ENCODE measurements at regions not wholly inside any gene's neighbourhood (a gene's known extent, or its start where the extent isn't known, plus 50 kb on each side); places are given as distances from the start of the nearest gene placed in this dataset.
A peak's percentile ranks its signal among the peaks of the same experiment; 100 is the strongest.
"Not testable (repeated sequence)": the region's sequence is repeated elsewhere in the genome, so short reads cannot be mapped to it uniquely, and the experiment has no call there.

- DNase-seq (ENCODE audit: low spot score) = no peak
Observed at GRCh38 chr6:165846123-165846966, 183.3 kb upstream of the PDE10A start.

- no peak for DNase-seq (ENCODE audit: low spot score)
Observed at GRCh38 chr6:165845493-165845892, 182.5 kb upstream of the PDE10A start.

DNA sequence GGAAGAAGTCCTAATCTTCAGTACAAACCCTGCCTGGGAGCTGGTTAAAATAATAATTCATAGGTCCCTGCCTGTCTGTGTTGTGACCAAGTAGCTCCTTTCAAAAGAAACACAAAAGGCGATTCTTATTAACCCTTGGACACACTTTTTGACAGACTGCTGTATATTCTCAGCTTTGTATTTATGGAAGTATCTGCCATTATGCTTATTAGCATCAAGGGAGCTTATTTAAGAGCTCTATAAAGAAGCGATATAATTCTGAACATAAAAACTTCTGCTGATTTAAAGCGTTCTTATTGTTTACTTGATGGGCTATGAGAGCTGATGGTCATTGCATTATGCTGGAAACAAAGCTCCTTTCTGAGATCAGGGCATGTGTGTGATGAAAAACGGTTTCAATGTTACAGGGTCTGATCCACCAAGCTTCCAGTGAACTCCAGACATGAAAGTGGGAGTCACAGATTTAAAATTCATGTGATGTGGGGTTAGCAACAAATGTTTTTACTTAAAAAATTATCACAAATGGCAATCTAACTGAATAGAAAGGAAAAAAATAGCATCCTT lies 181.8 kb upstream of the PDE10A start:
- no peak for DNase-seq (ENCODE audit: low spot score)

DNA sequence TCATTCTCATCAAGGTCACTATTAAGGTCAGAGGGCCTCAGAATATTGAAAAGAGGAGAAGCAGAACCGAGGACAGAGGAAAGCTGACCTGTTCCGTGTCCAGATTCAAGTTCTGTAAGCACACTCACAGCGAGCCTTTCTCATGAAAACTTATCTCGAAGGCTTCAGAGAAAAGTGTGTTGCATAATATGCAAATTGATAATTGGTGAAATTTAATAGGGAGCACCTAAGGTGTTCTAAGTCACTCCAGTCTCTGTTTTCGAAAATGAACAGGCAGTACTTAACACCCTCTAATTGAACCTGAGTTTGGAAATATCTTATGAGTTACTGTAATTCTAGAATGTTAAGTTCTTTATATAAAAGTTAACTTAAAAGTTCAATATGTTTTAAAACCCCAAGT lies 181.2 kb upstream of the PDE10A start:
- DNase-seq (ENCODE audit: low spot score) = no peak

GRCh38 chr6:165843568-165844113 lies 180.6 kb upstream of the PDE10A start:
- no peak for DNase-seq (ENCODE audit: low spot score)

- DNase-seq (ENCODE audit: low spot score) = no peak
Observed at GRCh38 chr6:165843121-165843520, 180.1 kb upstream of the PDE10A start.

DNA sequence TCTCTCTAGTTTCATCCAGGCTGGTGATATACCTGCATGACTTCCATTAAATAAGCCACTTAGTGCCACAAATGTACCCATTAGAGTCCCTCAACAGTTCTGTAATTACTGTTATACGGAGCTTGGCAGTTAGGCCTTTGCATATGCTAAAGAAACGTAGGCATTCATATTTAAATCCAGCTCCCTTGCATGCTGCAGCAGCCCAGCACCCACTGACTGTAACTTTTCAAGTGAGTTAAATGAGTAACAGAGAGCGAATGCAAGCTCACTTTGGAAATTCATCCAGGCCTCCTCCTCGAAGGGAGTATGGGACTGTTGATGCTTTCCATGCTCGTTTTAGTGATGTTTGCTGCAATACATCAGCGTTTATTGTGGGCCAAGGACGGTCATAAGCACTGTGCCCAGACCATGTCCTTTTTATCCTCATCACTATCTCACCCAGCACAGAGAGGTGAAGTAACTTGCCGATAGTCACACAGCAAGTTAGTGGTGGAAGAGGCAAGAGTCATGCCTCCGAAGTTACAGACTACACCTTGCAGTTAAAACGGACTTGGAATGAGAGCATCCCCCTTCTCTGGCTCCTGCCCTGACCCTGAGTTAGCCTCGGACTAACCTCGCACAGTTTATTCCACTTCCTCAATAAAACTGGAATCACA lies 179.4 kb upstream of the PDE10A start:
- DNase-seq (ENCODE audit: low spot score) = no peak

GRCh38 chr6:165841153-165841558 lies 178.1 kb upstream of the PDE10A start:
- no peak for DNase-seq (ENCODE audit: low spot score)

GRCh38 chr6:165837948-165838745 lies 175.1 kb upstream of the PDE10A start:
- no peak for DNase-seq (ENCODE audit: low spot score)

- not testable (repeated sequence) for DNase-seq (ENCODE audit: low spot score)
Observed at GRCh38 chr6:165836648-165837047, 173.6 kb upstream of the PDE10A start.

- no peak for DNase-seq (ENCODE audit: low spot score)
Observed at GRCh38 chr6:165835410-165835851, 172.4 kb upstream of the PDE10A start.

DNA sequence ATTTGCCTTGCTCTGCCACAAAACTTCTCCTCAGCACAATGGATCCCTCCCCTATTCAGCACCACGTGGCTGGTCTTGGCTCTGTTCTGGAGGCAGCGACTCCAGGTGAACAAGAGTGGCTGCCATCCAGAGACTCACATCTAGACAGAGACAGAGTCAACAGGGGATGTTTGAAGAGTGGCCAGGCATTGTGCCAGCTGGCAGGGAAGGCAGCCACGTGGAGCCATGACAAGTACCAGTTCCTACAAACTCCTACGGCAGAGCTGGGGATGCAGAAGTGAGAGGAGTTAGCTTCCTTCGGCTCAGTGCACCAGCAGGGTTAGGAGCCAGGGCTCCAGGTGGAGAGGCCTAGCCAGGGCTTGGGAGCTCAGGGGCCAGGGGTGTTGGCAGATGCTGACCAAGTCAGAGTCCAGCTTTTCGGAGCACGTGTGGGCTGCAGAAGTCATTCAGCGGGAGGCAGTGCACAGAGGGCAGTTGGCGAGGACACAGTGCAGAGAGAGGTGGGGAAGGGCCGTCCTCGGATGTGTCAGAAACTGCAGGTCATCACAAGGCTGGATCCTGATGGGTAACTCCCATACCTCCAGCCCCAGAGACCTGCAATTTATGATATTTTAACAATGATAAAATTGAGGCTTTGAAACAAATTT lies 171.7 kb upstream of the PDE10A start:
- DNase-seq (ENCODE audit: low spot score) = peak; percentile 55

GRCh38 chr6:165833355-165833754 lies 170.3 kb upstream of the PDE10A start:
- no peak for DNase-seq (ENCODE audit: low spot score)

DNA sequence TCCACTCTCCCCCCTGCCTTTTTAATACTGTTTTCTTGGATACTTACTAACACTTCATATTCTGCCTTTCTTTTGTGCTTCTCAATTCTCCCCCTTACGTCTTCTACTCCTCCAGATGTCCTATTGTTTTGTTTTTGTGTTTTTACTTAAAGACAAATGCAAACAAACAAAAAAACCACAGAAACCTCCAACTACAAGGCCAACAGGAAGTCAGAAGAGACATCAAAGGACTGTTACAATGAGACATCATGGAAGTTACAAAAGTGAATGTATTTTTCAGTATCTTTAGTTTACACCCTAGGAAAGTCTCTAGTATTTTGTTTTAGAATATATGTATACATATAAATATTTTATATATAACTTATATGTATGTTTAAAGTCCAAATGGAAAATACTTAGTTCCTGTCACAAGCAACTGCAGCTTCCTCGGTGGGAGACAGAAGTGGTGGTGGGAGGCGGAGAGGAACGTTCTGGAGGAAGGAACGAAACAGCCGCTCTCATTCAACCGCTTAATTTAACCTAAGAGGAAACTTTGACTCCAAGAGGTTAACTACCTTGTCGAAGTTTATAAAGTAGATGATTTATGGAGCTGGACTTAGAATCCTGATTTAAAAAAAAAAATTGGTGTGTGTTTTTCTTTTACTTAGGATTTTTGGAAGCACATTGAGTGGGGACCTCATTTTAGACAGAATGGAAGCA lies 168.9 kb upstream of the PDE10A start:
- DNase-seq (ENCODE audit: low spot score) = no peak

GRCh38 chr6:165830761-165831160 lies 167.7 kb upstream of the PDE10A start:
- no peak for DNase-seq (ENCODE audit: low spot score)

- DNase-seq (ENCODE audit: low spot score) = no peak
Observed at GRCh38 chr6:165829376-165829775, 166.3 kb upstream of the PDE10A start.

- no peak for DNase-seq (ENCODE audit: low spot score)
Observed at GRCh38 chr6:165827190-165827518, 164.1 kb upstream of the PDE10A start.

GRCh38 chr6:165826487-165827189 lies 163.6 kb upstream of the PDE10A start:
- DNase-seq (ENCODE audit: low spot score) = no peak

DNA sequence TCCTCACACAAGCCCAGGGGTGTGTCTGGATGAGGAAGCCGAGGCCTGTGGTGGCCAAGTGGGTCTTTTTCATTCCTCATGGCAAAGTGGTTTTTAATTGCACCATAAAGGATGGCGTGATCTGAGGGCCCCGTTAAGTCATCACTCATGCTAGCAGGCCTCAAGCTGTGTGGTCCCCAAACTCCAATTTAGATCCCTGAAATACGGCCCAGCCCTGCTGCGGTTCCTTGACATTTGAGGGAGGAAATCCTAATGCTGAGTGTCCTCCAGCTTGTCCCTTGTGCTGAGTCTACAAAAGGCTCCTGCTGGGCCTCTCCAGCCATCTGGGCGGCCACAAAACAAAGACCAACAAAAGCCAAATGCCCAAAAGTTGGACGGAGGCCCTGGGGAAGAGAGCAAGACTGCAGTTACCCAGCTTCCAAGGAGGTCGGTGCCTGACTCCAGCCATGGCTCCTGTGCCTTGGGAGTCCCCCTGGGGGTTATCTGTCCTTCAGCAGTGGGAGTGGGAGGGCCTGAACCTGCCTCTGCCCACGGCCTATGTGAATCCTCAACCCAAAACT lies 162.3 kb upstream of the PDE10A start:
- no peak for DNase-seq (ENCODE audit: low spot score)
